ENCODE measurements at regions not wholly inside any gene's neighbourhood (a gene's known extent, or its start where the extent isn't known, plus 50 kb on each side); places are given as distances from the start of the nearest gene placed in this dataset.

- Histone ChIP-seq H3K9ac (ENCODE audit: low read length) (no peak overlapping the region), H3K27ac (ENCODE audit: low read length in 2 of 2) (no peak overlapping the region), H4K20me1 (ENCODE audit: control insufficient read depth, insufficient read depth, low read length, poor library complexity, severe bottlenecking) (no peaks in the 10 kb centered on the region), H3K4me2 (replicated peaks; ENCODE audit: low read depth, low read length, poor library complexity, severe bottlenecking) (no peak overlapping the region), H3K4me1 (ENCODE audit: control insufficient read depth in 2 of 2, insufficient read depth in 2 of 2, low read length in 2 of 2) (no peaks in the 10 kb centered on the region), H2AFZ (ENCODE audit: insufficient read depth, low read depth, low read length, poor library complexity, severe bottlenecking) (no peak overlapping the region), H3K79me2 (ENCODE audit: control insufficient read depth, insufficient read depth, low read length) (no peaks in the 10 kb centered on the region), H3K4me3 (ENCODE audit: control extremely low read depth in 1 of 5, extremely low read depth in 1 of 5, insufficient read depth in 1 of 5, low read depth in 2 of 5, low read length in 4 of 5) (no peak overlapping the region), H3K9me3 (ENCODE audit: control extremely low read depth in 1 of 3, control insufficient read depth in 2 of 3, insufficient read depth in 1 of 3, low read length in 2 of 3) (no peaks in the 10 kb centered on the region), H3K27me3 (replicated peaks in 1 of 4; ENCODE audit: control extremely low read depth in 1 of 4, control insufficient read depth in 3 of 4, insufficient read depth in 4 of 4, low read length in 3 of 4) (no peaks in the 10 kb centered on the region), H3K36me3 (replicated peaks in 1 of 2; ENCODE audit: control extremely low read depth in 1 of 2, control insufficient read depth in 1 of 2, extremely low read depth in 1 of 2, insufficient read depth in 2 of 2, low read length in 1 of 2) (no peaks in the 10 kb centered on the region)
- intact Hi-C loops (cut with micrococcal nuclease): no loop called here
- 89% methylated on average over 1 of the region's 2 CpGs for WGBS (ENCODE audit: insufficient coverage)
- no peak for ATAC-seq (ENCODE audit: low read depth)
- no peak overlapping the region for H3K27ac Mint-ChIP-seq
- TF ChIP-seq EZH2 (IDR thresholded peaks at IDR 0.05; ENCODE audit: borderline replicate concordance, insufficient read depth, low read depth, low read length, poor library complexity, severe bottlenecking) (no peak), CTCF (IDR thresholded peaks at IDR 0.05) (no peak)
- ChIA-PET CTCF (no interaction called here), POLR2A (no interaction called here)
- no peaks in the 10 kb centered on the region for H3K27me3 Mint-ChIP-seq
- DNase-seq: no peak
- H3K9me3 Mint-ChIP-seq (ENCODE audit: insufficient read depth): no peaks in the 10 kb centered on the region
- H3K4me1 Mint-ChIP-seq: no peaks in the 10 kb centered on the region
- H3K4me3 Mint-ChIP-seq: no peak overlapping the region
Observed at GRCh38 chr10:58079461-58079860, 188.2 kb downstream of the IPMK start.

- no peaks in the 10 kb centered on the region for H3K4me1 Mint-ChIP-seq
- WGBS (ENCODE audit: insufficient coverage): no CpG with 5 or more reads among the region's 3 CpGs
- no peaks in the 10 kb centered on the region for H3K9me3 ChIP-seq (ENCODE audit: control extremely low read depth in 1 of 3, control insufficient read depth in 2 of 3, insufficient read depth in 1 of 3, low read length in 2 of 3)
- H3K27ac Mint-ChIP-seq: no peak overlapping the region
- H3K79me2 ChIP-seq (ENCODE audit: control insufficient read depth, insufficient read depth, low read length): no peaks in the 10 kb centered on the region
- no peaks in the 10 kb centered on the region for H3K9me3 Mint-ChIP-seq (ENCODE audit: insufficient read depth)
- H3K4me1 ChIP-seq (ENCODE audit: control insufficient read depth in 2 of 2, insufficient read depth in 2 of 2, low read length in 2 of 2): no peaks in the 10 kb centered on the region
- no peak overlapping the region for H3K4me3 Mint-ChIP-seq
- ChIA-PET CTCF (no interaction called here), POLR2A (no interaction called here)
- intact Hi-C loops (cut with micrococcal nuclease): no loop called here
- TF ChIP-seq EZH2 (IDR thresholded peaks at IDR 0.05; ENCODE audit: borderline replicate concordance, insufficient read depth, low read depth, low read length, poor library complexity, severe bottlenecking) (no peak), CTCF (IDR thresholded peaks at IDR 0.05) (no peak)
- H3K9ac ChIP-seq (ENCODE audit: low read length): no peak overlapping the region
- H3K36me3 ChIP-seq (replicated peaks in 1 of 2; ENCODE audit: control extremely low read depth in 1 of 2, control insufficient read depth in 1 of 2, extremely low read depth in 1 of 2, insufficient read depth in 2 of 2, low read length in 1 of 2): no peaks in the 10 kb centered on the region
- no peak overlapping the region for H3K4me3 ChIP-seq (ENCODE audit: control extremely low read depth in 1 of 5, extremely low read depth in 1 of 5, insufficient read depth in 1 of 5, low read depth in 2 of 5, low read length in 4 of 5)
- H3K27me3 Mint-ChIP-seq: no peaks in the 10 kb centered on the region
- H3K27ac ChIP-seq (ENCODE audit: low read length in 2 of 2): no peak overlapping the region
- ATAC-seq (ENCODE audit: low read depth) (no peak), DNase-seq (no peak)
- no peaks in the 10 kb centered on the region for H4K20me1 ChIP-seq (ENCODE audit: control insufficient read depth, insufficient read depth, low read length, poor library complexity, severe bottlenecking)
- no peak overlapping the region for H3K4me2 ChIP-seq (replicated peaks; ENCODE audit: low read depth, low read length, poor library complexity, severe bottlenecking)
- H2AFZ ChIP-seq (ENCODE audit: insufficient read depth, low read depth, low read length, poor library complexity, severe bottlenecking): no peak overlapping the region
- no peaks in the 10 kb centered on the region for H3K27me3 ChIP-seq (replicated peaks in 1 of 4; ENCODE audit: control extremely low read depth in 1 of 4, control insufficient read depth in 3 of 4, insufficient read depth in 4 of 4, low read length in 3 of 4)
Observed at GRCh38 chr10:58072634-58073033, 195.1 kb downstream of the IPMK start.
